Astrocyte (in vitro differentiated cells and primary cell): ENCODE measurements at regions not wholly inside any gene's neighbourhood (a gene's known extent, or its start where the extent isn't known, plus 50 kb on each side); places are given as distances from the start of the nearest gene placed in this dataset.

Experiments
- DNase-seq: peaks from one replicate; pipeline ENCODE4 v3.0.0-alpha.2; 2010; ENCODE audit warnings: low read depth
- FAIRE-seq: peaks from 2 replicates; lab custom pipeline; 2011; peaks lifted over from hg19 to GRCh38; lab: Jason Lieb, UNC
- H2AFZ ChIP-seq: 2 replicates; pipeline ENCODE4 v1.6.0; 2012; ENCODE audit warnings: low read depth, low read length, inconsistent platforms
- H3K27ac ChIP-seq: 2 replicates; pipeline ENCODE4 v1.5.1; 2011; ENCODE audit warnings: low read depth, low read length, inconsistent platforms
- H3K27me3 ChIP-seq: 2 replicates; pipeline ENCODE4 v1.6.0; 2011; ENCODE audit warnings: low read length, inconsistent platforms; ENCODE audit not compliant: insufficient read depth
- H3K36me3 ChIP-seq: 2 replicates; pipeline ENCODE4 v1.5.1; 2011; ENCODE audit warnings: low read length, inconsistent platforms; ENCODE audit not compliant: insufficient read depth
- H3K4me1 ChIP-seq: 2 replicates; pipeline ENCODE4 v1.5.1; 2011; ENCODE audit warnings: low read length, inconsistent platforms; ENCODE audit not compliant: insufficient read depth
- H3K4me2 ChIP-seq: 2 replicates; pipeline ENCODE4 v1.6.0; 2012; ENCODE audit warnings: low read length, inconsistent platforms
- H3K4me3 ChIP-seq: 2 replicates; pipeline ENCODE4 v1.5.1; 2011; ENCODE audit warnings: low read depth, mild to moderate bottlenecking, low read length, inconsistent platforms; ENCODE audit not compliant: insufficient read depth
- H3K79me2 ChIP-seq: 2 replicates; pipeline ENCODE4 v1.6.0; 2012; ENCODE audit warnings: mild to moderate bottlenecking, low read length, inconsistent platforms; ENCODE audit not compliant: insufficient read depth
- H3K9ac ChIP-seq: 2 replicates; pipeline ENCODE4 v1.6.0; 2012; ENCODE audit warnings: mild to moderate bottlenecking, low read length, inconsistent platforms
- H3K9me3 ChIP-seq: 2 replicates; pipeline ENCODE4 v1.5.1; 2012; ENCODE audit warnings: low read depth, mild to moderate bottlenecking, low read length, inconsistent platforms; ENCODE audit not compliant: insufficient read depth
- H4K20me1 ChIP-seq: 2 replicates; pipeline ENCODE4 v1.6.0; 2012; ENCODE audit warnings: low read length, inconsistent platforms; ENCODE audit not compliant: insufficient read depth
- H3K27ac Mint-ChIP-seq: one replicate; pipeline ENCODE4 v1.8.0; 2021; ENCODE audit warnings: mild to moderate bottlenecking, mixed read lengths; ENCODE audit not compliant: unreplicated experiment
- H3K27me3 Mint-ChIP-seq: one replicate; pipeline ENCODE4 v1.8.0; 2021; ENCODE audit warnings: low read depth, mixed read lengths; ENCODE audit not compliant: unreplicated experiment
- H3K36me3 Mint-ChIP-seq: one replicate; pipeline ENCODE4 v1.8.0; 2021; ENCODE audit warnings: low read depth, mixed read lengths; ENCODE audit not compliant: unreplicated experiment
- H3K4me1 Mint-ChIP-seq: one replicate; pipeline ENCODE4 v1.8.0; 2021; ENCODE audit warnings: low read depth, mixed read lengths; ENCODE audit not compliant: unreplicated experiment
- H3K4me3 Mint-ChIP-seq: one replicate; pipeline ENCODE4 v1.8.0; 2021; ENCODE audit warnings: mild to moderate bottlenecking, moderate library complexity, mixed read lengths; ENCODE audit not compliant: unreplicated experiment
- H3K9me3 Mint-ChIP-seq: one replicate; pipeline ENCODE4 v1.8.0; 2021; ENCODE audit warnings: mild to moderate bottlenecking, mixed read lengths; ENCODE audit not compliant: unreplicated experiment
- CTCF ChIP-seq: IDR thresholded peaks from 2 replicates; pipeline ENCODE4 v1.5.1; 2011; ENCODE audit warnings: low read depth, mild to moderate bottlenecking, inconsistent platforms, low read length, moderate library complexity; ENCODE audit not compliant: insufficient read depth
- EZH2 ChIP-seq: IDR thresholded peaks from 2 replicates; pipeline ENCODE4 v1.6.1; 2012; ENCODE audit warnings: mild to moderate bottlenecking, low read length, inconsistent platforms; ENCODE audit not compliant: insufficient read depth

GRCh38 chr2:10225291-10226037 lies 77.2 kb upstream of the HPCAL1 start:
- no peaks in the 10 kb centered on the region for H3K36me3 Mint-ChIP-seq
- Histone ChIP-seq H3K27me3 (no peaks in the 10 kb centered on the region), H3K4me3 (no peak overlapping the region), H3K27ac (no peak overlapping the region), H2AFZ (no peak overlapping the region), H3K4me2 (no peak overlapping the region), H3K9ac (no peak overlapping the region), H3K36me3 (no peaks in the 10 kb centered on the region), H3K79me2 (no peaks in the 10 kb centered on the region), H3K4me1 (no peaks in the 10 kb centered on the region), H3K9me3 (no peaks in the 10 kb centered on the region), H4K20me1 (no peaks in the 10 kb centered on the region)
- peaks cover 37% of the 10 kb centered on the region for H3K27me3 Mint-ChIP-seq
- H3K4me3 Mint-ChIP-seq = no peak overlapping the region
- no peaks in the 10 kb centered on the region for H3K9me3 Mint-ChIP-seq
- DNase-seq = no peak
- no peak for FAIRE-seq
- H3K27ac Mint-ChIP-seq = peak overlapping the region; percentile 12
- no peak for TF ChIP-seq EZH2
- TF ChIP-seq CTCF = no peak
- H3K4me1 Mint-ChIP-seq = peaks cover 11% of the 10 kb centered on the region

- no peaks in the 10 kb centered on the region for H3K4me1 ChIP-seq
- H3K4me2 ChIP-seq = no peak overlapping the region
- H3K4me1 Mint-ChIP-seq = peaks cover 7% of the 10 kb centered on the region
- no peak for DNase-seq
- no peaks in the 10 kb centered on the region for H3K9me3 Mint-ChIP-seq
- no peak for FAIRE-seq
- H3K27ac ChIP-seq = no peak overlapping the region
- no peak overlapping the region for H2AFZ ChIP-seq
- no peaks in the 10 kb centered on the region for H3K36me3 ChIP-seq
- peaks cover 36% of the 10 kb centered on the region for H3K27me3 Mint-ChIP-seq
- H3K36me3 Mint-ChIP-seq = no peaks in the 10 kb centered on the region
- no peaks in the 10 kb centered on the region for H3K27me3 ChIP-seq
- H3K4me3 Mint-ChIP-seq = no peak overlapping the region
- H3K4me3 ChIP-seq = no peak overlapping the region
- TF ChIP-seq EZH2 (no peak), CTCF (no peak)
- no peak overlapping the region for H3K9ac ChIP-seq
- H3K27ac Mint-ChIP-seq = peak overlapping the region; percentile 12
- no peaks in the 10 kb centered on the region for H3K9me3 ChIP-seq
- H3K79me2 ChIP-seq = no peaks in the 10 kb centered on the region
- no peaks in the 10 kb centered on the region for H4K20me1 ChIP-seq
Observed at GRCh38 chr2:10226038-10226724, 76.5 kb upstream of the HPCAL1 start.
